Activated T-cell treated with anti-CD3 and anti-CD28 coated beads for 48 hours (primary cell): ENCODE measurements at regions not wholly inside any gene's neighbourhood (a gene's known extent, or its start where the extent isn't known, plus 50 kb on each side); places are given as distances from the start of the nearest gene placed in this dataset.

Experiments
- DNase-seq: peaks from one replicate; pipeline ENCODE4 v3.0.0-alpha.2; 2020; ENCODE audit warnings: low read depth

GRCh38 chr1:29458737-29459619 is 222.7 kb downstream of the PTPRU start:
- DNase-seq, result no peak

GRCh38 chr1:29457496-29458368 is 221.4 kb downstream of the PTPRU start:
- no peak for DNase-seq

- DNase-seq, result no peak
Measured at GRCh38 chr1:29456685-29457435, 220.5 kb downstream of the PTPRU start.

- DNase-seq, result no peak
Measured at GRCh38 chr1:29455781-29456180, 219.5 kb downstream of the PTPRU start.

- DNase-seq, result no peak
Measured at GRCh38 chr1:29454616-29455380, 218.5 kb downstream of the PTPRU start.

- DNase-seq, result no peak
Measured at GRCh38 chr1:29453502-29454240, 217.3 kb downstream of the PTPRU start.

GRCh38 chr1:29452463-29453230 is 216.3 kb downstream of the PTPRU start:
- no peak for DNase-seq

GRCh38 chr1:29451368-29451892 is 215.1 kb downstream of the PTPRU start:
- no peak for DNase-seq

- no peak for DNase-seq
Measured at GRCh38 chr1:29450591-29450990, 214.3 kb downstream of the PTPRU start.

- no peak for DNase-seq
Measured at GRCh38 chr1:29448456-29449235, 212.3 kb downstream of the PTPRU start.

- DNase-seq, result no peak
Measured at GRCh38 chr1:29447368-29447767, 211.0 kb downstream of the PTPRU start.

- DNase-seq, result no peak
Measured at GRCh38 chr1:29444782-29445729, 208.7 kb downstream of the PTPRU start.

GRCh38 chr1:29444081-29444715 is 207.9 kb downstream of the PTPRU start:
- no peak for DNase-seq

- no peak for DNase-seq
Measured at GRCh38 chr1:29441916-29442668, 205.8 kb downstream of the PTPRU start.

- DNase-seq, result no peak
Measured at GRCh38 chr1:29439615-29440014, 203.3 kb downstream of the PTPRU start.

GRCh38 chr1:29438991-29439390 is 202.7 kb downstream of the PTPRU start:
- DNase-seq, result no peak

GRCh38 chr1:29437946-29438345 is 201.6 kb downstream of the PTPRU start:
- DNase-seq, result no peak
